ENCODE measurements at regions not wholly inside any gene's neighbourhood (a gene's known extent, or its start where the extent isn't known, plus 50 kb on each side); places are given as distances from the start of the nearest gene placed in this dataset.

- DNase-seq (ENCODE audit: low read depth): no peak
- in situ Hi-C loops (cut with HindIII; ENCODE audit: low pct_unique_long_range_greater_than_20kb, low sequenced_read_pairs): no loop called here
Measured at GRCh38 chrY:15368786-15369185, 844.5 kb downstream of the NLGN4Y start.

- in situ Hi-C loops (cut with HindIII; ENCODE audit: low pct_unique_long_range_greater_than_20kb, low sequenced_read_pairs): no loop called here
- DNase-seq (ENCODE audit: low read depth): no peak
Measured at GRCh38 chrY:15385178-15385577, 860.8 kb downstream of the NLGN4Y start.

- DNase-seq (ENCODE audit: low read depth): no peak
- in situ Hi-C loops (cut with HindIII; ENCODE audit: low pct_unique_long_range_greater_than_20kb, low sequenced_read_pairs): no loop called here
Measured at GRCh38 chrY:15397556-15398280, 873.4 kb downstream of the NLGN4Y start.

GRCh38 chrY:15402451-15402850 is 878.1 kb downstream of the NLGN4Y start:
- in situ Hi-C loops (cut with HindIII; ENCODE audit: low pct_unique_long_range_greater_than_20kb, low sequenced_read_pairs): no loop called here
- no peak for DNase-seq (ENCODE audit: low read depth)

GRCh38 chrY:15404551-15404950 is 880.2 kb downstream of the NLGN4Y start:
- in situ Hi-C loops (cut with HindIII; ENCODE audit: low pct_unique_long_range_greater_than_20kb, low sequenced_read_pairs): no loop called here

GRCh38 chrY:15415165-15415564 is 890.8 kb downstream of the NLGN4Y start:
- in situ Hi-C loops (cut with HindIII; ENCODE audit: low pct_unique_long_range_greater_than_20kb, low sequenced_read_pairs): no loop called here
- DNase-seq (ENCODE audit: low read depth): no peak

More at GRCh38 chrY:15404551-15404950, 880.2 kb downstream of the NLGN4Y start:
- no peak for DNase-seq (ENCODE audit: low read depth)

- in situ Hi-C loops (cut with HindIII; ENCODE audit: low pct_unique_long_range_greater_than_20kb, low sequenced_read_pairs): no loop called here
Measured at GRCh38 chrY:15418613-15419012, 894.3 kb downstream of the NLGN4Y start.

GRCh38 chrY:15424665-15425132 is 900.4 kb downstream of the NLGN4Y start:
- in situ Hi-C loops (cut with HindIII; ENCODE audit: low pct_unique_long_range_greater_than_20kb, low sequenced_read_pairs): no loop called here
- DNase-seq (ENCODE audit: low read depth): peak; percentile 12

More at GRCh38 chrY:15418613-15419012, 894.3 kb downstream of the NLGN4Y start:
- DNase-seq (ENCODE audit: low read depth): no peak

GRCh38 chrY:15440021-15440695 is 915.8 kb downstream of the NLGN4Y start:
- in situ Hi-C loops (cut with HindIII; ENCODE audit: low pct_unique_long_range_greater_than_20kb, low sequenced_read_pairs): no loop called here
- no peak for DNase-seq (ENCODE audit: low read depth)

- in situ Hi-C loops (cut with HindIII; ENCODE audit: low pct_unique_long_range_greater_than_20kb, low sequenced_read_pairs): no loop called here
- DNase-seq (ENCODE audit: low read depth): no peak
Measured at GRCh38 chrY:15440696-15441408, 916.5 kb downstream of the NLGN4Y start.

GRCh38 chrY:15441878-15442277 is 917.5 kb downstream of the NLGN4Y start:
- no peak for DNase-seq (ENCODE audit: low read depth)
- in situ Hi-C loops (cut with HindIII; ENCODE audit: low pct_unique_long_range_greater_than_20kb, low sequenced_read_pairs): no loop called here

GRCh38 chrY:15445871-15446270 is 921.5 kb downstream of the NLGN4Y start:
- DNase-seq (ENCODE audit: low read depth): no peak
- in situ Hi-C loops (cut with HindIII; ENCODE audit: low pct_unique_long_range_greater_than_20kb, low sequenced_read_pairs): no loop called here

- DNase-seq (ENCODE audit: low read depth): no peak
- in situ Hi-C loops (cut with HindIII; ENCODE audit: low pct_unique_long_range_greater_than_20kb, low sequenced_read_pairs): no loop called here
Measured at GRCh38 chrY:15446861-15447260, 922.5 kb downstream of the NLGN4Y start.

GRCh38 chrY:15447959-15448358 is 923.6 kb downstream of the NLGN4Y start:
- no peak for DNase-seq (ENCODE audit: low read depth)
- in situ Hi-C loops (cut with HindIII; ENCODE audit: low pct_unique_long_range_greater_than_20kb, low sequenced_read_pairs): no loop called here

GRCh38 chrY:15455133-15455937 is 931.0 kb downstream of the NLGN4Y start:
- DNase-seq (ENCODE audit: low read depth): peak; percentile 3
- in situ Hi-C loops (cut with HindIII; ENCODE audit: low pct_unique_long_range_greater_than_20kb, low sequenced_read_pairs): no loop called here

- DNase-seq (ENCODE audit: low read depth): no peak
- in situ Hi-C loops (cut with HindIII; ENCODE audit: low pct_unique_long_range_greater_than_20kb, low sequenced_read_pairs): no loop called here
Measured at GRCh38 chrY:15455980-15456469, 931.7 kb downstream of the NLGN4Y start.

GRCh38 chrY:15456491-15456890 is 932.2 kb downstream of the NLGN4Y start:
- in situ Hi-C loops (cut with HindIII; ENCODE audit: low pct_unique_long_range_greater_than_20kb, low sequenced_read_pairs): no loop called here
- no peak for DNase-seq (ENCODE audit: low read depth)

- no peak for DNase-seq (ENCODE audit: low read depth)
- in situ Hi-C loops (cut with HindIII; ENCODE audit: low pct_unique_long_range_greater_than_20kb, low sequenced_read_pairs): no loop called here
Measured at GRCh38 chrY:15457682-15458081, 933.4 kb downstream of the NLGN4Y start.
